ENCODE measurements at regions not wholly inside any gene's neighbourhood (a gene's known extent, or its start where the extent isn't known, plus 50 kb on each side); places are given as distances from the start of the nearest gene placed in this dataset.

- intact Hi-C loops (cut with DNase I): no loop called here
- TF ChIP-seq CTCF (IDR thresholded peaks at IDR 0.05) (no peak), POLR2A (IDR thresholded peaks at IDR 0.05) (no peak)
- Histone ChIP-seq H3K4me3 (no peak overlapping the region), H3K27me3 (no peaks in the 10 kb centered on the region), H3K27ac (no peak overlapping the region), H3K36me3 (no peaks in the 10 kb centered on the region), H3K9me3 (no peaks in the 10 kb centered on the region), H3K4me1 (no peaks in the 10 kb centered on the region)
- ATAC-seq (no peak), DNase-seq (no peak)
- 34% methylated on average over 9 of the region's 11 CpGs for WGBS (ENCODE audit: insufficient coverage, low coverage, low lambda C conversion rate, missing lambda C conversion rate)
Measured at GRCh38 chr16:86457501-86458148, 52.7 kb upstream of the FOXF1 start.

- no peaks in the 10 kb centered on the region for H3K9me3 ChIP-seq
- intact Hi-C loops (cut with DNase I): no loop called here
- no peak for ATAC-seq
- no peak for DNase-seq
- no peaks in the 10 kb centered on the region for H3K27me3 ChIP-seq
- TF ChIP-seq CTCF (IDR thresholded peaks at IDR 0.05) (no peak), POLR2A (IDR thresholded peaks at IDR 0.05) (no peak)
- H3K4me1 ChIP-seq: no peaks in the 10 kb centered on the region
- no peak overlapping the region for H3K27ac ChIP-seq
- H3K4me3 ChIP-seq: no peak overlapping the region
- WGBS (ENCODE audit: insufficient coverage, low coverage, low lambda C conversion rate, missing lambda C conversion rate): 23% methylated on average over 7 of the region's 7 CpGs
- H3K36me3 ChIP-seq: no peaks in the 10 kb centered on the region
Measured at GRCh38 chr16:86458149-86458777, 52.1 kb upstream of the FOXF1 start.

GRCh38 chr16:86459266-86459665 is 51.1 kb upstream of the FOXF1 start:
- H3K4me1 ChIP-seq: no peaks in the 10 kb centered on the region
- H3K27ac ChIP-seq: no peak overlapping the region
- 44% methylated on average over 8 of the region's 13 CpGs for WGBS (ENCODE audit: insufficient coverage, low coverage, low lambda C conversion rate, missing lambda C conversion rate)

More at GRCh38 chr16:86459266-86459665, 51.1 kb upstream of the FOXF1 start:
- no peak for ATAC-seq
- TF ChIP-seq POLR2A (IDR thresholded peaks at IDR 0.05) (no peak), CTCF (IDR thresholded peaks at IDR 0.05) (no peak)
- Histone ChIP-seq H3K36me3 (no peaks in the 10 kb centered on the region), H3K9me3 (no peaks in the 10 kb centered on the region), H3K4me3 (no peak overlapping the region), H3K27me3 (no peaks in the 10 kb centered on the region)
- no peak for DNase-seq
- intact Hi-C loops (cut with DNase I): no loop called here

Small RNAs in the stretch of these regions (small RNA-seq; reads per million reads assigned to genes)
- 0 reads per million in 2 experiments for gene RF00019
